OCI-LY3 (cell line): ENCODE measurements at regions not wholly inside any gene's neighbourhood (a gene's known extent, or its start where the extent isn't known, plus 50 kb on each side); places are given as distances from the start of the nearest gene placed in this dataset.

Source experiments
- EZH2phosphoT487 ChIP-seq: fragments of 200-600 bp; shearing (Covaris generic); IDR thresholded peaks from 2 replicates; pipeline ENCODE4 v1.6.1; 2018; ENCODE audit warnings: antibody characterized with exemption, mixed run types, low read depth
- TF ChIP-seq, protein P1 (sequence below): fragments of 200-600, 300-600 bp; sonication (generic); IDR thresholded peaks from 2 replicates; pipeline ENCODE4 v1.5.1; 2014; ENCODE audit warnings: antibody characterized with exemption, low read length, low read depth

DNA sequence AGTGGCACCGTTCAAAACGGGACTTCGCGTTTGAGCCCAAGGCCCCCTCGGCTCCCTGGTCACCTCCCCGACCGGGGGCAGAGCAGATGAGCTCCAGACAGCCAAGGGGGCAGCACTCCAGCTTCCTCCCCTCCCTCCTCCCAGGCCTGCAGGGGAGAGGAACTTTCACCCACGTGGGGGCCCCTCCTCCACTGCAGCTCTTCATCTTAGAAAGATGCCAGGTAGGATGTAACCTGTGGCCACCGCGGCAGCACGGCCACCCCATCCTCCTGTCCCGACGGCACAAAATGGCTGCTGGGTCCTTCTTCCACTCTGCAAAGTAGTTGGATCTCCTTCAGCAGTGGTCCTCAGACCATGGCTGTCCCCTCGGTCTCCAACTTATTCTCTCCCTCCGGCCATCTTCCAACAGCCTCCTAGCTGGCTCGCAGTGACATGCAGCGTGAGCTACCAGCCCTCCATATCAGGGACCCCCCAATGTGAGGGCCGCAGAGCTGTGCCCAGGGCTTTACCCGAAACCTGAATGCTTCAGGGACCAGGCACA lies 94.5 kb upstream of the ID2 start:
- TF ChIP-seq, protein P1, sequence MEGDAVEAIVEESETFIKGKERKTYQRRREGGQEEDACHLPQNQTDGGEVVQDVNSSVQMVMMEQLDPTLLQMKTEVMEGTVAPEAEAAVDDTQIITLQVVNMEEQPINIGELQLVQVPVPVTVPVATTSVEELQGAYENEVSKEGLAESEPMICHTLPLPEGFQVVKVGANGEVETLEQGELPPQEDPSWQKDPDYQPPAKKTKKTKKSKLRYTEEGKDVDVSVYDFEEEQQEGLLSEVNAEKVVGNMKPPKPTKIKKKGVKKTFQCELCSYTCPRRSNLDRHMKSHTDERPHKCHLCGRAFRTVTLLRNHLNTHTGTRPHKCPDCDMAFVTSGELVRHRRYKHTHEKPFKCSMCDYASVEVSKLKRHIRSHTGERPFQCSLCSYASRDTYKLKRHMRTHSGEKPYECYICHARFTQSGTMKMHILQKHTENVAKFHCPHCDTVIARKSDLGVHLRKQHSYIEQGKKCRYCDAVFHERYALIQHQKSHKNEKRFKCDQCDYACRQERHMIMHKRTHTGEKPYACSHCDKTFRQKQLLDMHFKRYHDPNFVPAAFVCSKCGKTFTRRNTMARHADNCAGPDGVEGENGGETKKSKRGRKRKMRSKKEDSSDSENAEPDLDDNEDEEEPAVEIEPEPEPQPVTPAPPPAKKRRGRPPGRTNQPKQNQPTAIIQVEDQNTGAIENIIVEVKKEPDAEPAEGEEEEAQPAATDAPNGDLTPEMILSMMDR, result no peak
- no peak for TF ChIP-seq EZH2phosphoT487
